GM18907 (cell line): ENCODE measurements at regions not wholly inside any gene's neighbourhood (a gene's known extent, or its start where the extent isn't known, plus 50 kb on each side); places are given as distances from the start of the nearest gene placed in this dataset.

Experiments
- ATAC-seq: cut with Tn5 transposase; IDR thresholded peaks from one replicate; pipeline ENCODE4 v1.9.1; 2021; ENCODE audit warnings: mild to moderate bottlenecking, moderate library complexity; ENCODE audit not compliant: unreplicated experiment

- ATAC-seq, result no peak
Measured at GRCh38 chr6:56407883-56408410, 160.6 kb upstream of the COL21A1 start.

GRCh38 chr6:56406276-56407269 lies 159.2 kb upstream of the COL21A1 start:
- ATAC-seq, result peak; percentile 67

- no peak for ATAC-seq
Measured at GRCh38 chr6:56404599-56404998, 157.2 kb upstream of the COL21A1 start.

- no peak for ATAC-seq
Measured at GRCh38 chr6:56403745-56404144, 156.4 kb upstream of the COL21A1 start.

- ATAC-seq, result no peak
Measured at GRCh38 chr6:56401477-56402070, 154.2 kb upstream of the COL21A1 start.

- no peak for ATAC-seq
Measured at GRCh38 chr6:56400273-56400672, 152.9 kb upstream of the COL21A1 start.

- ATAC-seq, result no peak
Measured at GRCh38 chr6:56399672-56400263, 152.4 kb upstream of the COL21A1 start.

GRCh38 chr6:56399250-56399671 lies 151.9 kb upstream of the COL21A1 start:
- ATAC-seq, result no peak

- no peak for ATAC-seq
Measured at GRCh38 chr6:56396435-56396834, 149.1 kb upstream of the COL21A1 start.

- ATAC-seq, result no peak
Measured at GRCh38 chr6:56393615-56394612, 146.5 kb upstream of the COL21A1 start.

- ATAC-seq, result no peak
Measured at GRCh38 chr6:56388415-56388755, 141.0 kb upstream of the COL21A1 start.

GRCh38 chr6:56387621-56388414 lies 140.4 kb upstream of the COL21A1 start:
- ATAC-seq, result no peak

GRCh38 chr6:56386717-56387116 lies 139.3 kb upstream of the COL21A1 start:
- ATAC-seq, result no peak

GRCh38 chr6:56385981-56386593 lies 138.7 kb upstream of the COL21A1 start:
- no peak for ATAC-seq

GRCh38 chr6:56383160-56383559 lies 135.8 kb upstream of the COL21A1 start:
- no peak for ATAC-seq

GRCh38 chr6:56382416-56382940 lies 135.1 kb upstream of the COL21A1 start:
- ATAC-seq, result no peak

- no peak for ATAC-seq
Measured at GRCh38 chr6:56381801-56382251, 134.4 kb upstream of the COL21A1 start.

- ATAC-seq, result no peak
Measured at GRCh38 chr6:56380476-56380875, 133.1 kb upstream of the COL21A1 start.
